T47D (cell line): ENCODE measurements at regions not wholly inside any gene's neighbourhood (a gene's known extent, or its start where the extent isn't known, plus 50 kb on each side); places are given as distances from the start of the nearest gene placed in this dataset.

ENCODE experiments used
- DNase-seq, 2 experiments: peaks; one replicate each; pipeline versions ENCODE4 v3.0.0 to v3.0.0-alpha.2; 2011 to 2012; ENCODE audit warnings: low read depth in 1 of 2, low spot score in 1 of 2
- JUND ChIP-seq: IDR thresholded peaks from 2 replicates; pipeline ENCODE4 v1.6.1; 2012; ENCODE audit warnings: low read depth
- in situ Hi-C: cut with HindIII; loops from 2 replicates; pipeline ENCODE4 v1.10.0; 2016; ENCODE audit warnings: low sequenced_read_pairs, low pct_unique_long_range_greater_than_20kb

GRCh38 chr6:120569714-120570113, 764.6 kb downstream of the TBC1D32 start:
- no peak for DNase-seq
- no peak for TF ChIP-seq JUND
- in situ Hi-C loops: no loop called here

- no peak for DNase-seq
- in situ Hi-C loops: no loop called here
- no peak for TF ChIP-seq JUND
Measured at GRCh38 chr6:120564779-120565178, 769.5 kb downstream of the TBC1D32 start.

GRCh38 chr6:120558294-120558693, 776.0 kb downstream of the TBC1D32 start:
- no peak for TF ChIP-seq JUND
- in situ Hi-C loops: no loop called here
- no peak for DNase-seq

DNA sequence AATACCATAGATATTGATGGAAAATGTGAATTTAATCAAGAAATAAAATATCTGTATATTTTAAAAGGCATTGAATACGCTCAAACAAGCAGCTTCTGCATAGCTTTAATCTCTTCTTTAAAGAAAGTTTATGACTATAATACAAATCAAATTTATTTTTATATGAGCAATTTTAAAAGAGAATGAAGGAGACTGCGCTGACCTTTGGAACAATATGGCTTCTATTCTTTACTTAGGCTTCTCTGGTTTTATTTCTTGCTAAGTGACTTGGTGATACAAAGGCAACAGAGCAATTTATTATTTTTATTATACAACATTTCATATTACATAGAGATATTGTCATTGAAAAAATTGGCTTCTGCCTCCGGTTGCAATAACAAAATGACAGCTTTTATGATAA, 776.7 kb downstream of the TBC1D32 start:
- DNase-seq: no peak
- in situ Hi-C loops: no loop called here
- TF ChIP-seq JUND: no peak

DNA sequence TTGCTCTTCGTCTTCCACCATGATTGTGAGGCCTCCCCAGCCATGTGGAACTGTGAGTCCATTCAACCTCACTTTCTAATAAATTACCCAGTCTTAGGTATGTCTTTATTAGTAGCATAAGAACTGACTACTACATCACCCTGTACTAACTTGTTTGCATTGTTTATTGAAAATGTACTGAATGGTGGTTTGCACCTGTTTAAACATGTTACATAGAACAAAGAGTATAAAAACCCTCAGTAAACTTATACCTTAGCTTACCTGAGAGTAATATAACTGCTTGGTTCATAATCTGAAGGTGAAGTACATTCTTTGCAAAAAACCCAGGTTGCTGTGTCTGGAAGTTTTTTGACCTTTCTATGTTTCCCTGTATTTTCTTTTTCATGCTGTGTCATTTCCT, 777.8 kb downstream of the TBC1D32 start:
- DNase-seq: peak in 1 of 2 experiments; percentile 6
- in situ Hi-C loops: no loop called here
- TF ChIP-seq JUND: no peak

- DNase-seq: no peak
- in situ Hi-C loops: no loop called here
- TF ChIP-seq JUND: no peak
Measured at GRCh38 chr6:120553353-120553752, 780.9 kb downstream of the TBC1D32 start.

- in situ Hi-C loops: no loop called here
- DNase-seq: no peak
- no peak for TF ChIP-seq JUND
Measured at GRCh38 chr6:120545353-120545752, 788.9 kb downstream of the TBC1D32 start.

- in situ Hi-C loops: no loop called here
- TF ChIP-seq JUND: no peak
- DNase-seq: no peak
Measured at GRCh38 chr6:120534954-120535353, 799.3 kb downstream of the TBC1D32 start.

DNA sequence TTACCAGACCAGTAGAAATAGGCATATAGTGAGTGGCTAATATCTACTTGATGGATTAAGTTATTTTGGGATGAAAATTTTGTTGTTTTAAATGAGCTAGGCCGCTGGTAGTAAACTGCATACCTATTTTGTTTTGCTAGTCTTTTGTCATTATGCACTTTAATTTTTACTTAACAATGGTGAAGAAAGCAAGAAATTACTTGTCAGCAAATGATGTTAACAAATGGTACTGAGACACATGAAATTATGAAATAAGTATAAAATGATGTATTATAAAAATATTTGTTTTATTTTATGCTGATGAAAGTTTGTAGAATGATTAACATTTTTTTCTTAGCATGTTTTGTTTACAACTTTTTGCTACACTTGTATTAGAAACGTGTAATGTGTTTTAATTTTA, 807.7 kb downstream of the TBC1D32 start:
- TF ChIP-seq JUND: no peak
- no peak for DNase-seq
- in situ Hi-C loops: no loop called here

- DNase-seq: no peak
- TF ChIP-seq JUND: no peak
- in situ Hi-C loops: no loop called here
Measured at GRCh38 chr6:120514544-120514943, 819.7 kb downstream of the TBC1D32 start.

DNA sequence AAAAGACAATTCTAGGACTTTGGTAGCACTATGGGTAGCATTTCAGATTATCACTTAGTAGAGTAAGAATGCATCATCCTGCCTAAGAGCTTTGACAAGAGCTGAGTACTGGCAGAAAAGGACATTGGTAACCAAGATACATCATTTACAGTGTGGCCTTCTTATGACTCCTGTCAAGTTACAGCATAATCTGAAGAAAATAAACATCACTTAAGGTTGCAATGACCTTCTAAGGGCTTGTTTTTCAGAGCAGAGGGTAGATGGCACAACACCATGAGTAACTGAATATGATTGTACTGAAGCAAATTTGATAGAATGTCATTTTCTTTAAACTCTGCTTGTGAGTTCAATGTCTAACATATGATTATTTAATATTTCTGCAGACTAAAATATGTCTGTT, 822.6 kb downstream of the TBC1D32 start:
- in situ Hi-C loops: no loop called here
- TF ChIP-seq JUND: no peak

GRCh38 chr6:120498711-120499110, 835.6 kb downstream of the TBC1D32 start:
- in situ Hi-C loops: no loop called here
- TF ChIP-seq JUND: no peak
- no peak for DNase-seq

More for the DNA sequence above, 822.6 kb downstream of the TBC1D32 start:
- no peak for DNase-seq

DNA sequence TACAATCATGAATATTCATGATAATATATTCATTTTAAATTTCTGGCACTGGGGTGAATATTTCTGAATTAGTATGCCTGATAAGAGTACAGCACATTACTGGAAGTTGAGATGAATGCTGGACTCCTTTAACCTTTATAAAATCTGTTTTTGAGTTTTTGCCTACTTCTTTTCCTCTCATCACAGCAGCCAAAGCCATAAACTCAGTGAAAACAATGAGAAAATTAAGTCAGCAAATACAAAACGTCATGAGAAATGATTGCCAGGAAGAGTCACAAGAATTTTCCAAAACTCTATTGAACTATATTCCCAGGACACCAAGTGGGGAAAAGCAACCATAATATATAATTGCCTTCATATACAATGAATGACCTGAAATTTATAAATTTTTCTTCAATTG, 837.6 kb downstream of the TBC1D32 start:
- no peak for DNase-seq
- in situ Hi-C loops: no loop called here
- TF ChIP-seq JUND: no peak

- no peak for DNase-seq
- in situ Hi-C loops: no loop called here
- no peak for TF ChIP-seq JUND
Measured at GRCh38 chr6:120493505-120493904, 840.8 kb downstream of the TBC1D32 start.
